GM19397 (cell line): ENCODE measurements at regions not wholly inside any gene's neighbourhood (a gene's known extent, or its start where the extent isn't known, plus 50 kb on each side); places are given as distances from the start of the nearest gene placed in this dataset.

Experiments used
- ATAC-seq: cut with Tn5 transposase; IDR thresholded peaks from one replicate; pipeline ENCODE4 v1.9.1; 2021; ENCODE audit warnings: mild to moderate bottlenecking, moderate library complexity; ENCODE audit not compliant: unreplicated experiment

DNA sequence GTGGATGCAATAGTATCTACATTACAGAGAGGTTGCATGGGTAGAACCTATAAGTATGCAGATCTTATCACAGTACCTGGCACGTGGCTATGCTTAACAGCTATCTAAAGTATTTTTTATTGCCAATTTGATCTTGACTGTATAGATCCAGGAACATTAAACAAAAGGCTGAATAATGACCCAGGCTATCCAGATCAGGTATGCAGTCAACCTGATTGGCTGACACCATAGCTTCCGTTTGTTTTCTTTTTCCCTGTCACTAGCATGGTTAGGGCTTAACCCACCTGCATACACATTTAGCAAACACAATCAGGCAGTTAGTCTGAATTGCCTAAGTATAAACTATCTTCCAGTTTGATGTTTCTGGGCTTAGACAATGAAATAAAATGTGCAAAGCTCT lies 264.9 kb upstream of the PLXNA2 start:
- no peak for ATAC-seq

DNA sequence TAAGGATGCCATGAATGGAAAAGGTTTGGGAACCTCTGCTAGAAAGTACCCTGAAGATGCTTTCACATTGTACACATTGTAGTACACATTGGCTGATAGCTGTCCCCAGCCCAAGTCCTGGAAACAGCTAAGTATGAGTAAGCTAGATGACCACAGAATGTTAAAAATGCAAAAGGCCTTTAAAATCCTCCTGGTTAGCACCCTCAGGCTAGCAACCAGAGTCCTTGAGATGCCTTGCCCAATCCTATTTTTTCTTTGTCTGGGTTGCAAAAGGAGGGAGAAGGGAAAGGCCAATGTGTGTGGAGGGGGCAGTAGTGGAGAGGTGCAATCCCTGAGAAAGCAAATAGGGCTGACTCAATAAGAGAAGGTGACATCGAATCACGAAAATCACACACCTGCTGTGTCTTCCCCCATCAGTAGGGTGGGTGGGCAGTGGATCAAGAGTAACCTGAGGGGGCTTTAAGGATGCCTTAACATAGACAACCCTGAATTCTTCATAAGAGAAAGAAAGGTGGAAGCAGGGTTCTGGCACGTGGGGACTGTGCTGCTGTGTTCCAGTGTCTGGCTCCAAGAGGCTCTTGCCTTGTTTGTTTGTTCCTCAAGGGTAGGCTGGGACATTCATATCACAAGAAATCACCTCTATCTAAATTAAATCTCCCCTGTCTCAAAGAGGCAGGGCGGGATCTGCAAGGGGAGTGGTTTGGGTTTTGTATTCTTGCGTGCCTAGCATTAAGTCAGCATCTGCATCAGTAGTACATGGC lies 266.2 kb upstream of the PLXNA2 start:
- no peak for ATAC-seq

GRCh38 chr1:208511242-208511860 lies 267.2 kb upstream of the PLXNA2 start:
- no peak for ATAC-seq

DNA sequence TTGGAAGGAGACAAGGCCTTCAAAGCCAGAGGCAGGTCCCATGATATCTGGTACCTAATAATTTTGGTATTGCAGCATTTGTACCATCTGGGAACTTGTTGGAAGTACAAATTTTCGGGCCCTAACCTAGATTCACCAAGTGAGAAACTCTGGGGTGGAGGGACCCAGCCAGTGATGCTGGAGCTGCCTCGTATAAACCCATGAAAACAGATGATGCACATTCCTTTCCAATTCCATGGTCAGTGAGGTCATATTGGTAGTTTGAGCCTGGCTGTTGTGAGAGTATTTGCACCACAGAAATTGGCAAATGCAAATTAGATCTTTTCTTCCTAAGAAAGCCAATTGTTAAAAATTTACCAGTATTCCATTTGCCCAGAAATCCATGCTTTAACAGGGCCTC lies 269.6 kb upstream of the PLXNA2 start:
- ATAC-seq: no peak

GRCh38 chr1:208515129-208515528 lies 270.9 kb upstream of the PLXNA2 start:
- no peak for ATAC-seq

- no peak for ATAC-seq
These were observed 272.6 kb upstream of the PLXNA2 start for GRCh38 chr1:208516780-208517179.

DNA sequence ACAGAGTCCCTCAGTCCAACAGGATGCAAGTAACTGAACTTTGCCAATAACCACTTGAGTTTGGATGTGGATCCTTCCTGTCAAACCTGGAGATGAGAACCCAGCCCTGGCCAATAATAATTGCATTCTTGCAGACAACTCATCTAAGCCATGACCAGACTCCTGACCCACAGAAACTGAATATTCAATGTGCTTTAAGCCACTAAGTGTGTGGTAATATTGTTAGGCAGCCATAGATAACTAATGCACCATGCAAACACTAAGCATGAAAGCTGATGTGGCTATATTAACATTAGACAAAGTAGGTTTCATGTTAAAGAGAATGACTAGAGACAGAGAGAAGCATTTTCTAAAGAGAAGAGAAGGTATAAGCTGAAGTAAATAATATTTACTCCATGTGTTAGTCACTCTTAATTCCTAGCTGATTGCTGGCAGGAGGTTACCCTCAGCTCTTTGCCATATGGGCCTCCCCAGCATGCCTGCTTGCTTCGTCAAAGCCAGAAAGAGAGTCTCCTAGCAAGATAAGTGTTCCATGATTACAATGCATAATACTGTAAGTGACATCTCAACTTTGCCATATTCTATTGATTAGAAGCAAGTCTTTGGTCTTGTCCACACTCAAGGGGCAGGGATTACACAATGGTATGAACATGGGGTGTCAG lies 276.4 kb upstream of the PLXNA2 start:
- ATAC-seq: no peak

GRCh38 chr1:208521534-208521933 lies 277.4 kb upstream of the PLXNA2 start:
- ATAC-seq: no peak

DNA sequence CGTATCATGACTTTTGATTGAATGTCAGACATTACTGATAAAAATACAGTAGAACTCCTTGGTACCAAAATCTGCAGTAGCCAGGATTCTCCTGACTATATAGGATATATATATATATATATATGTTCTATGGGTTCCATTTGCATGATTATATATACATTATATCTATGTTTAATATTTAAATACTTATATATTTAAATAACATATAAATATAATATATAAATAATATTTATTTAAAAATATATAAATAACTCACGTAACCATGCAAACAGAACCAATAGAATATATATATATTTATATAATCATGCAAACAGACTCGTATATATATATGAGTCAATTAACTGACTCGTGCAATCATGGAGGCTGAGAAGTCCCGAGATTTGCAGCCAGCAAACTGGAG lies 278.8 kb upstream of the PLXNA2 start:
- no peak for ATAC-seq

DNA sequence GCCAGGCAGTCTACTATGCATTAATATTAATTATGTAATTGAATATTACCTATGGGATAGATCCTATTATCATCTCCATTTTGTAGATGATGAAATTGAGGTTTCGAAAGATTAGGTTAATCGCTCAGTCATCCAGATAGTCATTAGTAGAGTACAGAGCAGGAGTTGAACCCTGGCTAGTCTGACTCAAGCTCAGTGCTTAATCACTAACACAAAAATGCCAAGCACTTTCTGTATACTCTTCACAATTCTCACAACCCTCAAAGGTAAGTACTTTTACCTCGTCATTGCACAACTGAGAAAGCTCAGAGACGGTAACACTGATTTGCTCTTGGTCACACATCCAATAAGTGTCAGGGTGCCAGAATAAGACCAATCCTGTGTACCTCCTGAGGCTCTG lies 280.2 kb upstream of the PLXNA2 start:
- no peak for ATAC-seq

- no peak for ATAC-seq
These were observed 280.7 kb upstream of the PLXNA2 start for GRCh38 chr1:208524925-208525324.

- no peak for ATAC-seq
These were observed 281.2 kb upstream of the PLXNA2 start for GRCh38 chr1:208525417-208525816.

- ATAC-seq: no peak
These were observed 282.5 kb upstream of the PLXNA2 start for GRCh38 chr1:208526613-208527125.

- ATAC-seq: no peak
These were observed 283.0 kb upstream of the PLXNA2 start for GRCh38 chr1:208527156-208527555.

GRCh38 chr1:208528578-208529240 lies 284.5 kb upstream of the PLXNA2 start:
- ATAC-seq: no peak

DNA sequence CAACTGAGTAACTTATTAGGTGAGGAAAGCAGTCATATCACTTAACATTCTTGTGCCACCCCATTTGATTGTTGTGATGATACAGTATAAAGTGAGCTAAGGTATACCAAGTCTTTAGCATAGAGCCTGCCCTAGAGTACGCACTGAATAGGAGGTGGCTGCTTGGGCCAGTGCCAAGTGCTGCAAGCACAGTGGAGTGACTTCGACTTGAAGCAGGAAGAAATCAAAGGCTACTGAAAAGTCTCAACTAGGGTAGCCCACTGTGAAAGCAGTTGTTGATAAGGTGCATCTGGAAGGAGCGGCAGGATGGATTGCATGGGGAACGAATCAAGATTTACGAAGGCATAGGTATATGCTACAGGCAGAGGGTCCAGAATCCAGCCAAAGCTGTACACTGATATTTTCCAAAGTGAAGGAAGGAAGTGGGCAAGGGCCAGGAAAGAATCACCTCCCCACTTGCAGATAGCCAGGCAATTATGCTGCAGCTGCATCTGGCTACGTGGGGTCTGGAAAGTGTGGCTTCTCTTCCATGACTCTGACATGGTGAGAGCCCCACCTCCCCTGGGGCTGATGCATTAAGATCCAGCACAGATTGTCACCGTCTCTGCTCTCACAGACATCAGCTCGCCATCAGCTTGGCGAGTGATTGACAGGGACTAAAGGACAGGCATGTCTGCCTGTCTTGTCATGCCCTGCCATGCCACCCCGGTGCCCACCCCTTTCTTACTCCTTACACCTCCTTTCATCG lies 287.0 kb upstream of the PLXNA2 start:
- no peak for ATAC-seq

DNA sequence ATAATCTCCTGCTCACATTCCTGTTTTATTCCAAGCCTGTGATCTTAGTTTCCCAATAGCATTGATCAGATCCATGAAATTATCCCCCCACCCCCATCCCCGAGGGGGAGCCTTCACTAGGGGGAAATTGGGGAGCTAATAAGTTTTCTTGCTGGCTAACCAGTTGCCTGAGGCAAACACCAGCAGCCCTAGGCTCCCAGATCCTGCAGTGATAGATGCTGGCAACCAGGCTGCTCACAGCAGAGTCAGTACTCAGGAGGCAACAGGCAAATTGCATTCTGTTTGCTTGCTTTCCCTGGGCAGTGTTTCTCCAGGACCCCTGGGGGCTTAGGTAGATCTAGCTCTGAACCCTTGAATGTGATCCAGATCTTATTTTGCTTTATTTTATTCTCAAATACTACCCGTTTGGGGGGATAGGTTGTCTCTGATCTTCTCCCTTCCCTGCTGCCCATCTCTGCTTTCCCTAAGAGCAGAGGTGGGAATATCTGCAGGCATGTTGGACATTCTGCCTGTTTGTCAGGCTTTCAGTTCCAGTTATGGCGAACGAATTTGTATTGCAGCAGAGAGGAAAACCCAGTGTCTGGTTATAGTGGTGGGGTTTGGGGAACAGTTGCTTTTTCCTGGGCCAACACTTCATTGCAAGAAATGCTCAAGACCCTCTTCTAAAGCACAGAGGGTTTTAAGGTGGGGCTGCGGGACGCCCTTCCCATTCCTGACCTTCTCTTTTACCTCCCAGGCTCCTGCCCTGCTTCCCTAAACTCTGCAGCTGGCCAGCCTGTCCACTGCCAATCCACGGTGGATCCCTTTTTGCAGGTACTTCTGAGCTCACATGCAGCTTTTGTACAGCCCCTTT lies 289.8 kb upstream of the PLXNA2 start:
- ATAC-seq: no peak

DNA sequence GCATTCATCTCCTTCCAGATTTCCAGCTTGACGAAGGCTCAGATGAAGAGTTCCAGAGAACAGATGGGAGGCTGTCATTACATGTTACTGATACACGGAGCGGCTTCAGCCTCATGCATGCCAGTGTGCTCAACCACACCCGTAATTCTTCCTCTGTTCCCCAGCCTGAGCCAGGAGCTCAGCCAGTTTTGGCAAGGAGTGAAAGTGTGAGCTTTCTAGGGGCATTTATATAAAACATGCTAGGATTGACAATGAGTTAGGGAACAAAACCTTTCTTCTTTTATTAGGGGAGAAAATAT lies 290.4 kb upstream of the PLXNA2 start:
- no peak for ATAC-seq

GRCh38 chr1:208534979-208535378 lies 290.8 kb upstream of the PLXNA2 start:
- ATAC-seq: no peak

DNA sequence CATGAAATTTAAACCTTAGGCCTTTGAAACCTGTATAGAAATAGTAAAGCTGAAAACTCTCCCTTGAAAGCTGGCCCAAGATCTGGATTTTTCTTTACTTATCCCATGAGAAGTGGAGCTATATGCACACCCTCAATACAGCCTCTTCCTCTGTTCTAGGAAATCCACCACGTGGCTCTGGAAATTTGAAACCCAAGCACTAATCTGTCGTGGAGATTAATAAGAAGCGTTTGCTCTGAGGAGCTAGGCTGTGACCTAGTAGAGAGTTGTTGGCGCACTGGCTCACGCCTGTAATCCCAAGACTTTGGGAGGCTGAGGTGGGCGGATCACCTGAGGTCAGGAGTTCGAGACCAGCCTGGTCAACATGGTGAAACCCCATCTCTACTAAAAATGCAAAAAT lies 291.3 kb upstream of the PLXNA2 start:
- no peak for ATAC-seq
